ENCODE measurements at regions not wholly inside any gene's neighbourhood (a gene's known extent, or its start where the extent isn't known, plus 50 kb on each side); places are given as distances from the start of the nearest gene placed in this dataset.
"Not testable (repeated sequence)": the region's sequence is repeated elsewhere in the genome, so short reads cannot be mapped to it uniquely, and the experiment has no call there.

DNA sequence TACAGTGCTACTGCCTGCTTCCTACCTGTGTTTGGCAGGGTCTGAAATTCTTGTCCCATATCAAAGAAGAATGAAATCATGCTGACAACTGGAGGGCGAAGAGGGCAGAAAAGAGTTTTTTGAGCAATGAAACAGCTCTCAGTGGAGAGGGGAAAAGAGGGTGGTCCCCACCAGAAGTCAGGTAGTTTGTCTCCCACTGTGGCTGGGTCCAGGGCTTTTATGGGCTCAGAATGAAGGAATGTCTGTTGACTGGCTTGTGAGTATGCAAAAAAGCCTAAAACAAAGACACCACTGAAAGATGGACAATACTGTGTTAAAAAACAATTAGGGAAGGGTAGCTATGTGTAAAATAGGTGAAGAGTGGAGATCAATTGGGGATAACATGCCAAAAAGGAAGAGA lies 115.0 kb downstream of the ADAM29 start:
- DNase-seq: no peak

- no peak for DNase-seq
Measured at GRCh38 chr4:175034007-175034406, 115.8 kb downstream of the ADAM29 start.

DNA sequence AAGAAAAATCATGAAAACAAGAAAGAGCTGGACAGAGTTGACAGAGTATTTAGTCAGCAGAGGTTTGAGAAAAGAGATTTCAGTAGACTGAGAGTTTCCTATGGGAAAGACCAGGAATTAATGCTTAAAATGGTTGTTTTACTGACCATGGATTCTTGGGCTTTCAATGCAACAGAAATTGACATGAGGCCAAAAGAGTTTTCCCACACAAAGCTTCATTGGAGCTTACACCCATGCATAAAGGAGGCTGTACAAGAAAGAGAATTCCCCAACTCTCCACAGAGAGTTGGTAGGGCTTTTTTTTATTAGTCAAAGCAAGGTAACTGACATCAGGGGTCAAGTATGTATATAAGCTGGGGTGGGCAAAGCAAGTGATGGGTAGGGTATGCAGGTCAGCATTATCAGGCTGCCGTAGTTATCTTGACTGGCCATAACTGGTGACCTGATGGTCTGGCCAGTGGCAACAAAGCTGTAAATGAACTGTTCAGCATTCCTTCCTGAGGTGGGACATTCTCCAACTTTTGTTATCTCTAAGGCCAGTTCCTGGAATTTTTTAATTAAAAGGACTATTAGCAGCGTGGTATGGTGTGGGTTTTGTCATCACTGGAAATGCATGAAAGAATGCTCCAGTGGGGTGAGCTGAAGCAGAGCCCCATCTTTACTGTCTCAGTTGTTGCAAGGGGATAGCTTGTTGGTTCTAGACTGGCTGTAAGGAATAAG lies 117.0 kb downstream of the ADAM29 start:
- DNase-seq: peak; percentile 13

GRCh38 chr4:175035905-175036304 lies 117.7 kb downstream of the ADAM29 start:
- peak; percentile 16 for DNase-seq

DNA sequence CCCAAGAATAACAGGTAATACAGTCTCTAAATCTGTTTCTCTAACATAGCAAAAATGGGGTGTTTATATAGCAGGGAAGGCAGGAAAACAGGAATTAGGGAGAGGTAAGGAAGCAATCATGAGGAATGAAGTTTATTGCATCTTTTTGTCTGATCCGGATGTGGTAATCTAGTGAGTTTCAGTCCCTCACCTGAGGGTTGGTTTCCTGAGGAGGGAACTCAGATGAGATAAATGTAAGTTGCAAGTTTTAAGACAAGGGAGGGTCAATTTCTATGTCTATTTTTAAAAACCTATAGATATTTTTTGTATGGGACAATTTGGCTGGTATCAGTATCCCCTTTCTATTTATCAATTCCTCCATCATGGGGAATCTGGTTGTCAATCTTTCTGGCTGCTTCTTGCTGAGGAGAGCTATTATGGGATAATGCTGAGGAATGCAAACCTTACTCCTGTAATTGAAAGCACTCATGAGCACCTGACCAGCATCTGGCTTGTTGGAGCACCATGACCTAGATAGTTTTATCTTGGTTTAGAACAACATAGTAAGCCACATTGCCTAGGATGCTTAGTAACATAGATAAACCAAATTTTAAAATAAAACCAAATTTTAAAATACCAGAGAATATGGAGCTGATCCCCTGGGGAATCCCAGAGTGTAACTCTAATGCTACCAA lies 130.1 kb downstream of the ADAM29 start:
- no peak for DNase-seq

- DNase-seq: no peak
Measured at GRCh38 chr4:175048906-175049305, 130.7 kb downstream of the ADAM29 start.

- DNase-seq: no peak
Measured at GRCh38 chr4:175051974-175052373, 133.8 kb downstream of the ADAM29 start.

- no peak for DNase-seq
Measured at GRCh38 chr4:175054980-175055379, 136.8 kb downstream of the ADAM29 start.

GRCh38 chr4:175062183-175062592 lies 144.0 kb downstream of the ADAM29 start:
- DNase-seq: no peak

GRCh38 chr4:175065228-175065627 lies 147.1 kb downstream of the ADAM29 start:
- no peak for DNase-seq

DNA sequence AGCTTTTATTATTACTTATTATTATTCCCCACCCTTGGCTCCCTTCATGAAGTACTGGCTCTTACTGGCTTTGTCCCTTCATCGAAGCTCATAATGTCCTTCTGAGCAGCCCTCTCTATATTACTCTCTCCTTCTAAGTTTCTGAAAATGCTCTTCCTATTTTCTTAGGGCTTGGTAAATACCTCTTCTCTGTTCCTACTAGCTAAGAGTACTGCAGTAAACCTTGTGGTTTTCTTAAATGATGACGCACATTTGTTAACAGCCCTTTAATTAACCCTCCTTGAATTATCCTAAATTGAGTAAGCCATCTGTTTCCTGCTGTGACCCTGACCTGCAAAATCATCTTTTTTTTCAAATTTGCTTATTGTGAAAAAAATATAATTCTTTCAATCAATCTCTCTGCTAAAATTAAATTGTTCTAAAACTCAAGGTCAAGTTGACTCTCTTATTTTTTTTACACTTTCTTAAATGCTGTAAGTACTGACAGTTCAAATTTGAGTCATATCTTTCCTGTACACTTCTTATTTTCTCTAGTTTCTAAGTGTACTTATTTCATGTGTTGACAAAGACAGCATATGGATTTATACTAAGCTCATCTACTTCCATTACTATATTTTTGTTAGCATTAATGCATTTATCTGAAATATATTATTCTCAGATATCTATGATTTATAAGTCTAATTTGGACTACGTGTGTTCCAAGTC lies 148.9 kb downstream of the ADAM29 start:
- no peak for DNase-seq

DNA sequence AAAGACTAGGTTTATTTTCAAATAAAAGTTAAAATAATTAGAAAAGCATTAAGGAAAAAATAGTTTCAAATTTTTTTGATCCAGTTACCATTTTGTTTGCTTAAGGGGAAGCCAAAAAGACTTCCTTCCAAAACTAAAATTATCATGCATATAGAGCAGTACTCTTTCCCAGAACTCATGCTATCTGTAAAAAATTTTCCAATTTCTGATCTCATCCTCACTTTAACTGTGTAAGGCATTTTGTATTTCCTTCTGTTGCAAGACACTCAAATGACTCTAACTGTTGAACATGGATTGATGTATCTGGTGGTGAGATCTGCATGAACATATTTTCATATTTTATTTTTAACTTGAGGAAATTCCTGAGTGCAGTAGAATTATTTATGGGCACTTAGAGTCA lies 150.1 kb downstream of the ADAM29 start:
- DNase-seq: no peak

- DNase-seq: no peak
Measured at GRCh38 chr4:175070444-175070843, 152.3 kb downstream of the ADAM29 start.

- DNase-seq: no peak
Measured at GRCh38 chr4:175071123-175071522, 153.0 kb downstream of the ADAM29 start.

DNA sequence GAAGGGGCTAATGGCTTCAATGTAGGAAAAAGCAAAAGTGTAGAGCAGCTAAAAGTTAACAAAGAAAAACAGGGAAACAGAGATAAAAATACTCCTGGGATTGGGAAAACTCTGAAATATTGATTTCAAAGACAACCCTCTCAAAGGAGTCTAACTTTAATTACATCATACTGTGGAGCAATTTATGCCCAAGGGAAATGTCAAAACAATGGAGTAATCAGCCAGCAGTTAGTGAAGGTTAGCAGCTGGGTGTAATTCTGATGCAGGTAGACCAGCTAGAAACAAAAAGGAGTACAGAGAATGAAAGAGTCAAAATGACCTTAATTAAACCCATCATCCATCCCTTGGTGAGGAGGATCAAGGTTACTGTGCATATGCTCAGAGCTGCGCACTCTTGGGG lies 169.0 kb downstream of the ADAM29 start:
- DNase-seq: no peak

DNA sequence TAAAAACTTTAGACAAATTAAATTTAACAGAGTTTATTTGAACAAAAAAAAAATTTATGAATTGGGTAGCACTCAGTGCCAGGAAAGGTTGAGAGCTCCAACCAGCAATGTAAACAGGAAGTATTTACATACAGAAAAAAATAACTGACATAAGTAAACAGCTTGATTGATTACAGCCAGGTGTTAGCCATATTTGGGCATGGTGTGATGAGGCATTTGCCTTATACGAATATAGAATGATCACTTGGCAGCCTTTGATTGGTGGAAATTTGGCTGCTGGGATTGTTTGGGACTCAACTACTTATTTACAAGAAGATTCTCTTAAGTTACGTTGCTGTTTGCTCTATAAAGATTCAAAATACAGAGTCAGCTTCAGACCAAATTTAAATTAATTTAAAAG lies 172.0 kb downstream of the ADAM29 start:
- DNase-seq: no peak

DNA sequence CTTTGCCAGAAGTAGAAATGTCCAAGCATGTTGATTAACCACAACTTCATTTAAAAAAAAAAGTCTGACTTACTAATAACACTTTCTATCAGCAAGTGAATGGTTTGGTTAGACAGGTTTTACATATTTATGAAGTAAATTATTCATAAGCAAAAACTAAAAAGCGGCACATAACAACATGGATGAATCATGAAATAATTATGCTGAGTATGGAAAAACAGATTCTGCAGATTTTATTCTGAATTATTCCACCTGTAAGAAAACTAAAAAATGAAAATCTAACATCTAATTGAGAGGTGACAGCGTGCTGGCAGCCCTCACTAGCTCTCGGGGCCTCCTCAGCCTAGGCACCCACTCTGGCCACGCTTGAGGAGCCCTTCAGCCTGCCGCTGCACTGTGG lies 173.5 kb downstream of the ADAM29 start:
- no peak for DNase-seq

GRCh38 chr4:175092114-175092513 lies 174.0 kb downstream of the ADAM29 start:
- no peak for DNase-seq

- DNase-seq: not testable (repeated sequence)
Measured at GRCh38 chr4:175093055-175093454, 174.9 kb downstream of the ADAM29 start.

GRCh38 chr4:175103403-175103802 lies 185.2 kb downstream of the ADAM29 start:
- DNase-seq: no peak

GRCh38 chr4:175106301-175106700 lies 188.1 kb downstream of the ADAM29 start:
- no peak for DNase-seq

- DNase-seq: no peak
Measured at GRCh38 chr4:175109933-175110332, 191.8 kb downstream of the ADAM29 start.

DNA sequence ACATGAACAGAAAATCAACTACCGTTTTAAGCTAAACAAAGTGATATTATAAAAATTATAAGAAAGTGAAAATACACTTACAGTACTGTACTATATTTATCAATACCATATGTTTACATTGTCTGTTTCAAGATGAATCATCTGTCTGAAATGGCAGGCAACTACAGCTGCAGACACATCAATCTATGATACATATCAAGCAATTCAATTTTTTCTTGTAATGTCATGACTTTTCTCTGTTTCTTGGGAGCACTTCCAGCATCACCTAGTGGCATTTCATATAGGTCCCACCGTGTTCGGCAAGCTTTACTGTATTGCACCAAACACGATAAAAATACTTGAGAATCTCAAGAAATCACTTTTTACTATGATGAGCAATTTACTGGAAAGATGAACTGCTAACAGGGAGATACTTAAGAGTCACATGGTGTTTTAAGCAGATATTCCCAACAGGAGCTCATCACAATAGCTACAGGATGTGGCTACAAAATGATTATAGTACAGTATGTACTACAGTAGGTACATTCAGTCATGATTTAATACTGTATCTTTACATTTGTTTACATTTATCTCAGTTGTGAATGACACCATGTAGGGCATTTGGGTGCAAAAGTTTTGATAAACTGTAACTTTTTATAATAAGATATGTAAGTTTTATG lies 207.4 kb downstream of the ADAM29 start:
- no peak for DNase-seq

GRCh38 chr4:175127314-175127713 lies 209.2 kb downstream of the ADAM29 start:
- no peak for DNase-seq
